Retinal pigment epithelial cell (primary cell): ENCODE measurements at regions not wholly inside any gene's neighbourhood (a gene's known extent, or its start where the extent isn't known, plus 50 kb on each side); places are given as distances from the start of the nearest gene placed in this dataset.

Experiments used
- DNase-seq: peaks from one replicate; pipeline ENCODE4 v3.0.0-alpha.2; 2010; ENCODE audit warnings: low read depth
- H3K4me3 ChIP-seq: 2 replicates; pipeline ENCODE4 v1.5.1; 2011; ENCODE audit warnings: mild to moderate bottlenecking, low read length, control low read depth, moderate library complexity
- TF ChIP-seq, protein P1 (sequence below): conservative IDR thresholded peaks from 2 replicates; pipeline ENCODE4 v1.5.1; 2011; ENCODE audit warnings: low read depth, low read length, control low read depth, inconsistent platforms

DNA sequence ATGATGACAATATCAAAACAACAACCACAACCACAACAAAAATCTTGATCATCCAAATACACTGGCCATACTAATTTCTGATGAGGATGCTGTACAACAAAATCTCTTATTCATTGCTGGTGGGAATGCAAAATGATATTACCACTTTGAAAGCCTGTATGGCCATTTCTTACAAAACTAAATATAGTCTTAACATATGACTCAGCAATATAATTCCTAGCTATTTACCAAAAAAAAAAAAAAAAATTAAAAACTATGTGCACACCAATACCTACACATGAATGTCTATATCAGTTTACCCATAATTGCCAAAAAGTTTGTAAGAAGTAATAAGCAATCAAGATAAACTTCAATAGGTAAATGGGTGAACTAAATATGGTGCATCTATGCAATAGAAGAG, 1379.7 kb downstream of the CDH11 start:
- DNase-seq: no peak
- TF ChIP-seq, protein P1, sequence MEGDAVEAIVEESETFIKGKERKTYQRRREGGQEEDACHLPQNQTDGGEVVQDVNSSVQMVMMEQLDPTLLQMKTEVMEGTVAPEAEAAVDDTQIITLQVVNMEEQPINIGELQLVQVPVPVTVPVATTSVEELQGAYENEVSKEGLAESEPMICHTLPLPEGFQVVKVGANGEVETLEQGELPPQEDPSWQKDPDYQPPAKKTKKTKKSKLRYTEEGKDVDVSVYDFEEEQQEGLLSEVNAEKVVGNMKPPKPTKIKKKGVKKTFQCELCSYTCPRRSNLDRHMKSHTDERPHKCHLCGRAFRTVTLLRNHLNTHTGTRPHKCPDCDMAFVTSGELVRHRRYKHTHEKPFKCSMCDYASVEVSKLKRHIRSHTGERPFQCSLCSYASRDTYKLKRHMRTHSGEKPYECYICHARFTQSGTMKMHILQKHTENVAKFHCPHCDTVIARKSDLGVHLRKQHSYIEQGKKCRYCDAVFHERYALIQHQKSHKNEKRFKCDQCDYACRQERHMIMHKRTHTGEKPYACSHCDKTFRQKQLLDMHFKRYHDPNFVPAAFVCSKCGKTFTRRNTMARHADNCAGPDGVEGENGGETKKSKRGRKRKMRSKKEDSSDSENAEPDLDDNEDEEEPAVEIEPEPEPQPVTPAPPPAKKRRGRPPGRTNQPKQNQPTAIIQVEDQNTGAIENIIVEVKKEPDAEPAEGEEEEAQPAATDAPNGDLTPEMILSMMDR: no peak
- no peak overlapping the region for H3K4me3 ChIP-seq

DNA sequence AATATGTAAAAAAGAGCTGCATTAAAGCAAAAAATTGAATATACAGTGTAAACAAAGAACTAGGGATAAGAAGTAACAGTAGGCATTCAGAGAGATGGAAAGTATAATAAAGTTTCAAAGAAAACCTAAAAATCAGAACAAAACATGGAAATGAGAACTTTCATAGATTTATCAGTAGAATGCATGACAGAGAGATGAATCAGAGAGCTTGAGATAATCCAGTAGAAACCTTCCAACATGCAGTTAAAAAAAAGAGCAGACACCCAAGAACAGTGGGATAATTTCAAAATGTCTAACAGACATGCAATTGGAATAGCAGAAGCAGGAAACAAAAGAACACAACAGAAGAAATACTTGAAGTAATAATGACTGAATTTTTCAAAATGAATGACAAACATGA, 1384.2 kb downstream of the CDH11 start:
- TF ChIP-seq, protein P1: no peak
- DNase-seq: no peak
- H3K4me3 ChIP-seq: no peak overlapping the region

DNA sequence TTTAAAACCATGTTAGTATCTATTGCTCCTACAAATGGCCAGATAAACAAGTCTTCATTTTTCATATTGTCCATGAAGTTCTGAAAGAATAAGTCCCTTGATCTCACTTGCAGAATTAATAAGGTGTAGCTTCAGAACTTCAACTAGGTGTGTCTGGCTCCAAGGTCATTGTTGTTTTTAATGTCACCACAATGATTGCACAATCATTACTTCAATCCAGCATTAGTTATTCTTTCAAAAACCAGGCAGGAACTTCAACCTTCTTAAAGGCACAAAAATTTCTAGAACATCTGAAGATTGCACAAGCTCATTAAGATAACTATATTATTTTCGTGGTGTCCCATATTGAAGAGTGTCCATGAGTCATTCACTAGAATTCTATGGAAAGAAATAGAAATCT, 1386.4 kb downstream of the CDH11 start:
- TF ChIP-seq, protein P1: no peak
- no peak for DNase-seq
- no peak overlapping the region for H3K4me3 ChIP-seq

DNA sequence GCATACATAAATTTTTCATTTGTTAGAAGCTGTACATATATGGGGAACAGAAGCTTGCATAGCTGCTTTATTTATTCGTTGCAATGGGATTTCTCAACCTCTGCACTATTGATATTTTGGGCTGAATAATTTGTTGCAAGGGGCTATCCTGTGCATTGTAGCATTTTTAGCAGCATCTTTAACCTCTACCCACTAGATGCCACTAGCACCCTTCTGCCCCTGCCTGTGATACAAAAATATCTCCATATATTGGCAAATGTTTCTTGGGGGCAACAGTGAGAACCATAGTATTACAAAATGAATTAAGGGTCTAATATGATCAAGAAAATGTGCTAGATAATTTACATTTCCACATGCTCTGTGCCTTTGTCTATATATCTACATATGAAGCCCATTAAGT, 1401.0 kb downstream of the CDH11 start:
- DNase-seq: no peak
- no peak overlapping the region for H3K4me3 ChIP-seq
- TF ChIP-seq, protein P1: no peak

DNA sequence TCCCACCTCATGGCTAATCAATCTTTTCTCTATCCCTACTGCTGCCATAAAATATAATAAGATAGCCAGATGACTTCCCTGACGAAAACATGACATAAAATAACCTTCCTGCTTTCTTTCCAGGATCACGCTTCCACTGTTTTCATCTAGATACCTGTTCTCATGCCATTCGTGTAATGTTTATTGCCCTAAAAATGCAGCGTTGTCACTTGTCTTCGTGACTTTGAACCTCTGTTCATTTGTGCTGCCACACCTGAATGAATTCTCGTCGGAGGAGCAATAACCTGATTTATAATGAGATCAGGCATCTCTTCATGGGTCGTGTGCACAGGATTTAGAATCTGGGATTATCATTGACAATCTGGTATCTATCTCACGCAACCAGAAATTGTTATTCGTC, 1401.9 kb downstream of the CDH11 start:
- H3K4me3 ChIP-seq: no peak overlapping the region
- TF ChIP-seq, protein P1: no peak
- DNase-seq: no peak

DNA sequence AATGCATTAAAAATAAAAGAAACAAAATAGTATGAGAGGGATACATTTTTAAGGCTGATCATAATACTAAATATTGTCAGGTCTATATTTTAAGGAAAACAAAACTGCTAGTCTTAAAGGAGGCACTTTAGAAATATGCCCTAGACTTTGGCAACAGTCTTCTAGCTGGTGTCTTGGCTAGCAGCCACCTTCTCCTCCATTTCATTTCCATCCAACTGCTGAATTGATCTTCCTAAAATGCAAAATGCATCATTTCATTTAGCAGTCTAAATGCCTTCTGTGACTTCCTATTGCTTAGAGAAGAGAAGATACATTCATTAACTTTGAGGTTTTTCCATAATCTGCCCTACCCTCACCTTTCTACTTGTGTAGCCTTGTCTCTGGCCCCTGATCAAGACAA, 1404.1 kb downstream of the CDH11 start:
- DNase-seq: no peak
- no peak overlapping the region for H3K4me3 ChIP-seq
- TF ChIP-seq, protein P1: no peak

DNA sequence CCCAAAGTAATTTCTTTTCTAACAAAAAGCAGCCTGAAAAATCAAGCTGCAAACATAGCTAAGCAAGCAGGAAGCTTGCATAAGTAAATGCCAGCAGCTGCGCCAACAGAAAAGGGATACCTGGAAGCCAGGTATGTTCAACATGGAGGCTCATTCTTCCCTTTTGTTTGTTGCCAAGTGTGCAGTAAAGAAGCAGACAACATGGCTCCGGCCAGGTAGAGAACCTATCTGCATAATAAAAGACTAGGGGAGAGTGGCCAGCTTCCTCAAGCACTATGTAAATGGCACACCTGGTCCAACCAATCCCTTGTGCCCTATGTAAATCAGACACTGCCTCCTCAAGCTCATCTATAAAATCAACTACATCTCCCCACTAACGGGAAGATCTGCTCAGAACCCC, 1407.0 kb downstream of the CDH11 start:
- TF ChIP-seq, protein P1: no peak
- DNase-seq: no peak

More for the DNA sequence above, 1407.0 kb downstream of the CDH11 start:
- H3K4me3 ChIP-seq: no peak overlapping the region
